Pancreas (tissue), 10 donors: ENCODE measurements at regions not wholly inside any gene's neighbourhood (a gene's known extent, or its start where the extent isn't known, plus 50 kb on each side); places are given as distances from the start of the nearest gene placed in this dataset.

Experiments used
- ATAC-seq, 4 donors: fragments of 200-7000 bp; cut with Tn5 transposase; one replicate each; pipeline versions ENCODE4 v1.8.0 to v1.9.1; 2020; ENCODE audit warnings: mild to moderate bottlenecking in 4 of 4, moderate library complexity in 4 of 4
- DNase-seq, 6 donors: peaks; one replicate each; pipeline ENCODE4 v3.0.0-alpha.2; 2020
- FAIRE-seq: peaks from 2 replicates; lab custom pipeline; 2012; peaks lifted over from hg19 to GRCh38; lab: Jason Lieb, UNC
- H3K27ac ChIP-seq, 4 donors: fragments of 200-600 bp; sonication (generic); 1 replicate in 3 of 4; 2 replicates in 1 of 4; pipeline versions ENCODE4 v1.5.0 to v1.8.0; 2020
- H3K27me3 ChIP-seq, 4 donors: fragments of 200-600 bp; one replicate each; pipeline ENCODE4 v1.8.0; 2021
- H3K36me3 ChIP-seq, 3 donors: fragments of 200-600 bp; sonication (generic) in 1 of 3; one replicate each; pipeline versions ENCODE4 v1.5.0 to v1.8.0; 2020 to 2021
- H3K4me1 ChIP-seq, 3 donors: fragments of 200-600 bp; one replicate each; pipeline ENCODE4 v1.8.0; 2021
- H3K4me3 ChIP-seq, 4 donors: fragments of 200-600 bp; sonication (generic) in 2 of 4; one replicate each; pipeline versions ENCODE4 v1.5.0 to v1.8.0; 2020 to 2021
- H3K9me3 ChIP-seq, 4 donors: fragments of 200-600 bp; one replicate each; pipeline ENCODE4 v1.8.0; 2021
- CTCF ChIP-seq, 4 donors: fragments of 200-600 bp; sonication (generic) in 3 of 4; IDR thresholded peaks; one replicate each; pipeline versions ENCODE4 v1.5.0 to v1.8.0; 2021; ENCODE audit warnings: antibody characterized with exemption in 4 of 4
- WGBS, 2 donors: extraction: QIAGEN DNeasy Blood & Tissue Kit; methylation state at CpG; one replicate each; pipeline ENCODE4 v1.1.7; 2013; 5-methylcytosine and 5-hydroxymethylcytosine counted together
- intact Hi-C, 3 donors: fragments of 100-400 bp; cut with DNase I; formaldehyde crosslinking; loops; one replicate each; pipeline versions ENCODE4 v1.11.1 to v1.14.2; 2022
- donor health status: healthy with polysubstance abuse.
- donor health status: DM: no; HTN: no; CAD: no; lungs with moderate emphysema.
- donor health status: DM: no; HTN: no; CAD: no.
- donor health status: control.
- donor health status: control.
- donor health status: Bipolar disorder and iron deficiency.
- donor health status: DM: yes; HTN: yes; CAD: no.
- donor health status: DM: no; HTN: no; CAD: no.
- donor health status: DM: no; HTN: no; CAD: no.
- donor health status: DM: yes; HTN: yes; CAD: no.

DNA sequence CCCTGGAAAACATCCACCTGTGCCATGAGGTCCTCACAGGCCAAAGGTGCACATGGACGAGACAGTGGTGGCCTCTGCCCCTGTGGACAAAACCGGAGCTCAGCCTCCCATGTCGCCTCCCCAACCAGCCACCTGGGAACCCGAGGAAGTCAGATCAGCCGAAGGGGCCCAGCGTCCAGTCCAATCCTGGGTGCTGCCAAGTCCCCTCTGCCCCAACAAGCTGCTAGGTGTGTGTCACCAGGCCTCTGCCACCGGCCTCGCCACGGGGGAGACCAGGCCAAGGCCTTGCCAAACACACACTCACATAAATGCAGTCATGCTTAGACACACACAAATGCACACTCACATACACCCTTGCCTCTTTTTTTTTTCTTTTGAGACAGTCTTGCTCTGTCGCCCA is 167.8 kb downstream of the RBFOX3 start:
- no peaks in the 10 kb centered on the region for H3K9me3 ChIP-seq
- H3K27me3 ChIP-seq = no peaks in the 10 kb centered on the region
- DNase-seq (no peak), ATAC-seq (no peak), FAIRE-seq (no peak)
- WGBS, 2 donors = 72 to 83% methylated on average over 10 of the region's 10 CpGs
- no peak for TF ChIP-seq CTCF (IDR thresholded peaks at IDR 0.05)
- H3K27ac ChIP-seq = no peak overlapping the region
- intact Hi-C loops = no loop called here
- no peaks in the 10 kb centered on the region for H3K4me1 ChIP-seq
- no peaks in the 10 kb centered on the region for H3K36me3 ChIP-seq
- no peak overlapping the region for H3K4me3 ChIP-seq

GRCh38 chr17:79441356-79442160 is 169.3 kb downstream of the RBFOX3 start:
- no peaks in the 10 kb centered on the region for H3K9me3 ChIP-seq
- WGBS, 2 donors = 58 to 75% methylated on average over 14 to 15 of the region's 15 CpGs
- H3K27ac ChIP-seq = no peak overlapping the region
- DNase-seq (no peak), FAIRE-seq (no peak), ATAC-seq (no peak)
- no peaks in the 10 kb centered on the region for H3K36me3 ChIP-seq
- no peak for TF ChIP-seq CTCF (IDR thresholded peaks at IDR 0.05)
- H3K4me3 ChIP-seq = no peak overlapping the region
- no peaks in the 10 kb centered on the region for H3K27me3 ChIP-seq
- no peaks in the 10 kb centered on the region for H3K4me1 ChIP-seq
- intact Hi-C loops = no loop called here

GRCh38 chr17:79440251-79440650 is 170.6 kb downstream of the RBFOX3 start:
- 49 to 58% methylated on average over 14 of the region's 14 CpGs for WGBS, 2 donors
- FAIRE-seq = no peak
- H3K4me1 ChIP-seq = no peaks in the 10 kb centered on the region
- intact Hi-C loops = no loop called here
- no peak overlapping the region for H3K4me3 ChIP-seq
- no peak overlapping the region for H3K27ac ChIP-seq
- no peak for TF ChIP-seq CTCF (IDR thresholded peaks at IDR 0.05)
- H3K27me3 ChIP-seq = no peaks in the 10 kb centered on the region
- DNase-seq = no peak
- no peaks in the 10 kb centered on the region for H3K9me3 ChIP-seq
- no peak for ATAC-seq
- no peaks in the 10 kb centered on the region for H3K36me3 ChIP-seq

DNA sequence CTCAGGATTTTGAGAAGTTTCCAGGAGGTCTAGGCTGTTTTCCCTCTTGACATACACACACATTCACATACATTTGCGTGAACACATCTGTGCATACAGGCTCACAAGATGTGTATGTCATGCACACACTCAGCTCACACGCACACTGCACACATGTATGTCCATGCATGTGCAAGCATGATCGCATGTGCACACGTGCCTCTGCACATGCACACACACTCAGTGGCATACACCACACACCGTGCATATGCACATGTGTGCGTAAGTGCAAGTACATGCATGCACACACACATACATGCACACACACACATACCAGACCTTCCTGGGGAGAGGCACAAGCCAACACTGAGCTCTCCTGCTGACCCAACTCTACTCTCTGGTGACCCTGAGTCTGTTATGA is 171.4 kb downstream of the RBFOX3 start:
- no peak for FAIRE-seq

More for the DNA sequence above, 171.4 kb downstream of the RBFOX3 start:
- Histone ChIP-seq H3K36me3 (no peaks in the 10 kb centered on the region), H3K27ac (no peak overlapping the region), H3K4me1 (no peaks in the 10 kb centered on the region), H3K9me3 (no peaks in the 10 kb centered on the region), H3K27me3 (no peaks in the 10 kb centered on the region), H3K4me3 (no peak overlapping the region)
- no peak for DNase-seq
- no peak for TF ChIP-seq CTCF (IDR thresholded peaks at IDR 0.05)
- intact Hi-C loops = no loop called here
- WGBS, 2 donors = 74 to 86% methylated on average over 6 of the region's 6 CpGs
- no peak for ATAC-seq
